Mesenchymal stem cell (in vitro differentiated cells and primary cell): ENCODE measurements at regions not wholly inside any gene's neighbourhood (a gene's known extent, or its start where the extent isn't known, plus 50 kb on each side); places are given as distances from the start of the nearest gene placed in this dataset.

Experiments
- DNase-seq: peaks from one replicate; pipeline ENCODE4 v3.0.0-alpha.2; 2013
- H2AFZ ChIP-seq: one replicate; pipeline ENCODE4 v1.6.1; 2013; ENCODE audit warnings: low read depth, mild to moderate bottlenecking, control low read depth, inconsistent platforms, low read length, moderate library complexity
- H2AK5ac ChIP-seq: 2 replicates; pipeline ENCODE4 v1.6.1; 2013; ENCODE audit warnings: low read length, moderate library complexity, mild to moderate bottlenecking, inconsistent platforms; ENCODE audit not compliant: severe bottlenecking
- H2BK120ac ChIP-seq: one replicate; pipeline ENCODE4 v1.6.1; 2013; ENCODE audit warnings: low read depth, mild to moderate bottlenecking, inconsistent platforms, low read length, moderate library complexity
- H2BK12ac ChIP-seq, 2 experiments: one replicate each; pipeline ENCODE4 v1.6.1; 2013; ENCODE audit warnings: inconsistent platforms in 2 of 2, low read length in 2 of 2, mild to moderate bottlenecking in 2 of 2, moderate library complexity in 2 of 2, control low read depth in 1 of 2
- H2BK15ac ChIP-seq: one replicate; pipeline ENCODE4 v1.6.1; 2013; ENCODE audit warnings: mild to moderate bottlenecking, low read depth, inconsistent platforms; ENCODE audit not compliant: poor library complexity, severe bottlenecking
- H2BK5ac ChIP-seq: 2 replicates; pipeline ENCODE4 v1.6.1; 2013; ENCODE audit warnings: low read depth, mild to moderate bottlenecking, low read length, control low read depth, inconsistent platforms; ENCODE audit not compliant: poor library complexity, severe bottlenecking
- H3K14ac ChIP-seq, 2 experiments: one replicate each; pipeline ENCODE4 v1.6.1; 2013; ENCODE audit warnings: inconsistent platforms in 2 of 2, low read length in 2 of 2, control low read depth in 1 of 2, mild to moderate bottlenecking in 1 of 2, moderate library complexity in 1 of 2
- H3K18ac ChIP-seq, 2 experiments: one replicate each; pipeline ENCODE4 v1.6.1; 2013; ENCODE audit warnings: inconsistent platforms in 2 of 2, low read length in 2 of 2, control low read depth in 1 of 2, low read depth in 1 of 2, mild to moderate bottlenecking in 1 of 2
- H3K23ac ChIP-seq, 2 experiments: one replicate each; pipeline ENCODE4 v1.6.1; 2013; ENCODE audit warnings: inconsistent platforms in 2 of 2, low read length in 2 of 2, mild to moderate bottlenecking in 2 of 2, moderate library complexity in 2 of 2, control low read depth in 1 of 2
- H3K27ac ChIP-seq: 2 replicates; pipeline ENCODE4 v1.5.1; 2013; ENCODE audit warnings: mild to moderate bottlenecking, moderate library complexity, low read length, control low read depth, inconsistent platforms; ENCODE audit not compliant: poor library complexity, severe bottlenecking
- H3K27me3 ChIP-seq, 2 experiments: 2 replicates each; pipeline versions ENCODE4 v1.6.1 to v1.7.0; 2013; ENCODE audit warnings: low read length in 2 of 2, mild to moderate bottlenecking in 2 of 2, moderate library complexity in 2 of 2, control low read depth in 1 of 2, inconsistent platforms in 1 of 2; ENCODE audit not compliant: control insufficient read depth in 1 of 2, insufficient read depth in 1 of 2
- H3K36me3 ChIP-seq, 2 experiments: 2 replicates each; pipeline versions ENCODE4 v1.6.1 to v1.7.0; 2013; ENCODE audit warnings: low read length in 2 of 2, control low read depth in 1 of 2, inconsistent platforms in 1 of 2, low read depth in 1 of 2, mild to moderate bottlenecking in 1 of 2; ENCODE audit not compliant: insufficient read depth in 2 of 2, control insufficient read depth in 1 of 2
- H3K4ac ChIP-seq, 2 experiments: one replicate each; pipeline ENCODE4 v1.6.1; 2013; ENCODE audit warnings: inconsistent platforms in 2 of 2, low read length in 2 of 2, mild to moderate bottlenecking in 2 of 2, moderate library complexity in 2 of 2, control low read depth in 1 of 2, low read depth in 1 of 2
- H3K4me1 ChIP-seq: 2 replicates; pipeline ENCODE4 v1.6.1; 2013; ENCODE audit warnings: low read depth, low read length, control low read depth; ENCODE audit not compliant: control insufficient read depth, insufficient read depth
- H3K4me2 ChIP-seq: 2 replicates; pipeline ENCODE4 v1.6.1; 2013; ENCODE audit warnings: low read length, mild to moderate bottlenecking, inconsistent platforms; ENCODE audit not compliant: poor library complexity, severe bottlenecking
- H3K4me3 ChIP-seq, 2 experiments: 2 replicates each; pipeline versions ENCODE4 v1.5.1 to v1.7.0; 2013; ENCODE audit warnings: low read length in 2 of 2, mild to moderate bottlenecking in 2 of 2, control low read depth in 1 of 2, low read depth in 1 of 2; ENCODE audit not compliant: insufficient read depth in 1 of 2
- H3K79me1 ChIP-seq: replicated peaks from 2 replicates; pipeline ENCODE4 v1.6.1; 2013; ENCODE audit warnings: mild to moderate bottlenecking, control low read depth, low read length, inconsistent platforms; ENCODE audit not compliant: poor library complexity, severe bottlenecking
- H3K9ac ChIP-seq: 2 replicates; pipeline ENCODE4 v1.7.0; 2013; ENCODE audit warnings: mild to moderate bottlenecking, low read length, moderate library complexity
- H3K9me3 ChIP-seq: 2 replicates; pipeline ENCODE4 v1.7.0; 2013; ENCODE audit warnings: mild to moderate bottlenecking, low read length; ENCODE audit not compliant: control insufficient read depth
- H4K8ac ChIP-seq: one replicate; pipeline ENCODE4 v1.6.1; 2013; ENCODE audit warnings: inconsistent platforms, mild to moderate bottlenecking, low read length, moderate library complexity
- H4K91ac ChIP-seq: one replicate; pipeline ENCODE4 v1.6.1; 2013; ENCODE audit warnings: mild to moderate bottlenecking, low read length, inconsistent platforms
- WGBS: methylation state at CpG from one replicate; pipeline ENCODE4 v1.1.7; 2013; ENCODE audit warnings: mixed read lengths; 5-methylcytosine and 5-hydroxymethylcytosine counted together

GRCh38 chr13:85316506-85317025 lies 482.7 kb downstream of the SLITRK6 start:
- Histone ChIP-seq H3K4me1 (peaks cover 1% of the 10 kb centered on the region), H2AFZ (no peak overlapping the region), H3K4me2 (no peak overlapping the region), H3K36me3 (no peaks in the 10 kb centered on the region), H3K23ac (no peak overlapping the region), H3K27ac (no peak overlapping the region), H2BK12ac (no peak overlapping the region), H4K91ac (no peak overlapping the region), H3K4me3 (no peak overlapping the region), H2AK5ac (no peak overlapping the region), H3K18ac (no peak overlapping the region), H2BK15ac (no peak overlapping the region), H2BK120ac (no peak overlapping the region), H3K4ac (no peak overlapping the region), H3K14ac (no peak overlapping the region), H4K8ac (no peak overlapping the region), H3K9ac (no peak overlapping the region), H3K27me3 (no peaks in the 10 kb centered on the region), H3K9me3 (no peaks in the 10 kb centered on the region), H3K79me1 (no peaks in the 10 kb centered on the region), H2BK5ac (no peak overlapping the region)
- 97% methylated on average over 5 of the region's 6 CpGs for WGBS
- DNase-seq: no peak

GRCh38 chr13:85314686-85315085 lies 484.5 kb downstream of the SLITRK6 start:
- Histone ChIP-seq H3K4me3 (no peak overlapping the region), H3K9ac (no peak overlapping the region), H4K8ac (no peak overlapping the region), H3K18ac (no peak overlapping the region), H3K23ac (no peak overlapping the region), H3K4me2 (no peak overlapping the region), H2BK120ac (no peak overlapping the region), H3K27ac (no peak overlapping the region), H3K4me1 (peaks cover 1% of the 10 kb centered on the region), H3K4ac (no peak overlapping the region), H3K9me3 (no peaks in the 10 kb centered on the region), H3K36me3 (no peaks in the 10 kb centered on the region), H3K79me1 (no peaks in the 10 kb centered on the region), H2BK12ac (no peak overlapping the region), H4K91ac (no peak overlapping the region), H2BK15ac (no peak overlapping the region), H2AFZ (no peak overlapping the region), H2AK5ac (no peak overlapping the region), H3K14ac (no peak overlapping the region), H2BK5ac (no peak overlapping the region), H3K27me3 (no peaks in the 10 kb centered on the region)
- WGBS: 100% methylated on average over 1 of the region's 2 CpGs
- no peak for DNase-seq

- no peaks in the 10 kb centered on the region for H3K27me3 ChIP-seq
- DNase-seq: peak; percentile 75
- no peak overlapping the region for H2BK15ac ChIP-seq
- H3K36me3 ChIP-seq: no peaks in the 10 kb centered on the region
- no peak overlapping the region for H3K27ac ChIP-seq
- no peak overlapping the region for H2BK5ac ChIP-seq
- no peak overlapping the region for H3K4me3 ChIP-seq
- H2AFZ ChIP-seq: no peak overlapping the region
- H4K8ac ChIP-seq: no peak overlapping the region
- no peak overlapping the region for H4K91ac ChIP-seq
- H2BK12ac ChIP-seq: peak overlapping the region in 1 of 2 experiments; percentile 87
- no peak overlapping the region for H3K14ac ChIP-seq
- no peaks in the 10 kb centered on the region for H3K79me1 ChIP-seq
- H2AK5ac ChIP-seq: no peak overlapping the region
- H2BK120ac ChIP-seq: no peak overlapping the region
- H3K18ac ChIP-seq: peak overlapping the region in 1 of 2 experiments; percentile 49
- no peaks in the 10 kb centered on the region for H3K9me3 ChIP-seq
- peaks cover 1% of the 10 kb centered on the region for H3K4me1 ChIP-seq
- 21% methylated on average over 5 of the region's 6 CpGs for WGBS
- no peak overlapping the region for H3K4ac ChIP-seq
- H3K23ac ChIP-seq: no peak overlapping the region
- H3K9ac ChIP-seq: no peak overlapping the region
- H3K4me2 ChIP-seq: no peak overlapping the region
These were observed 485.3 kb downstream of the SLITRK6 start for GRCh38 chr13:85313761-85314503.

GRCh38 chr13:85312071-85312470 lies 487.1 kb downstream of the SLITRK6 start:
- Histone ChIP-seq H2AFZ (no peak overlapping the region), H3K4me2 (no peak overlapping the region), H2BK15ac (no peak overlapping the region), H2BK5ac (no peak overlapping the region), H4K91ac (no peak overlapping the region), H3K23ac (no peak overlapping the region), H3K4me3 (no peak overlapping the region), H3K36me3 (no peaks in the 10 kb centered on the region), H3K4ac (no peak overlapping the region), H3K9ac (no peak overlapping the region), H3K27me3 (no peaks in the 10 kb centered on the region), H3K14ac (no peak overlapping the region), H4K8ac (no peak overlapping the region), H3K9me3 (no peaks in the 10 kb centered on the region), H3K4me1 (peaks cover 1% of the 10 kb centered on the region), H2AK5ac (no peak overlapping the region), H3K27ac (no peak overlapping the region), H3K79me1 (no peaks in the 10 kb centered on the region), H2BK120ac (no peak overlapping the region), H3K18ac (no peak overlapping the region), H2BK12ac (no peak overlapping the region)
- 4% methylated on average over 2 of the region's 4 CpGs for WGBS
- DNase-seq: peak; percentile 71
